ENCODE measurements at regions not wholly inside any gene's neighbourhood (a gene's known extent, or its start where the extent isn't known, plus 50 kb on each side); places are given as distances from the start of the nearest gene placed in this dataset.

- no peak overlapping the region for H3K27ac ChIP-seq
- DNase-seq: no peak
- H3K9me3 ChIP-seq: no peaks in the 10 kb centered on the region
- intact Hi-C loops (cut with DNase I): no loop called here
- no peaks in the 10 kb centered on the region for H3K4me1 ChIP-seq
- no peaks in the 10 kb centered on the region for H3K36me3 ChIP-seq
- no peak for ATAC-seq
- H3K4me3 ChIP-seq: no peak overlapping the region
- no peaks in the 10 kb centered on the region for H3K27me3 ChIP-seq (ENCODE audit: low read depth)
- TF ChIP-seq, protein P1, sequence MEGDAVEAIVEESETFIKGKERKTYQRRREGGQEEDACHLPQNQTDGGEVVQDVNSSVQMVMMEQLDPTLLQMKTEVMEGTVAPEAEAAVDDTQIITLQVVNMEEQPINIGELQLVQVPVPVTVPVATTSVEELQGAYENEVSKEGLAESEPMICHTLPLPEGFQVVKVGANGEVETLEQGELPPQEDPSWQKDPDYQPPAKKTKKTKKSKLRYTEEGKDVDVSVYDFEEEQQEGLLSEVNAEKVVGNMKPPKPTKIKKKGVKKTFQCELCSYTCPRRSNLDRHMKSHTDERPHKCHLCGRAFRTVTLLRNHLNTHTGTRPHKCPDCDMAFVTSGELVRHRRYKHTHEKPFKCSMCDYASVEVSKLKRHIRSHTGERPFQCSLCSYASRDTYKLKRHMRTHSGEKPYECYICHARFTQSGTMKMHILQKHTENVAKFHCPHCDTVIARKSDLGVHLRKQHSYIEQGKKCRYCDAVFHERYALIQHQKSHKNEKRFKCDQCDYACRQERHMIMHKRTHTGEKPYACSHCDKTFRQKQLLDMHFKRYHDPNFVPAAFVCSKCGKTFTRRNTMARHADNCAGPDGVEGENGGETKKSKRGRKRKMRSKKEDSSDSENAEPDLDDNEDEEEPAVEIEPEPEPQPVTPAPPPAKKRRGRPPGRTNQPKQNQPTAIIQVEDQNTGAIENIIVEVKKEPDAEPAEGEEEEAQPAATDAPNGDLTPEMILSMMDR (IDR thresholded peaks at IDR 0.05): no peak
Measured at GRCh38 chr14:81819344-81819743, 285.7 kb upstream of the SEL1L start.

DNA sequence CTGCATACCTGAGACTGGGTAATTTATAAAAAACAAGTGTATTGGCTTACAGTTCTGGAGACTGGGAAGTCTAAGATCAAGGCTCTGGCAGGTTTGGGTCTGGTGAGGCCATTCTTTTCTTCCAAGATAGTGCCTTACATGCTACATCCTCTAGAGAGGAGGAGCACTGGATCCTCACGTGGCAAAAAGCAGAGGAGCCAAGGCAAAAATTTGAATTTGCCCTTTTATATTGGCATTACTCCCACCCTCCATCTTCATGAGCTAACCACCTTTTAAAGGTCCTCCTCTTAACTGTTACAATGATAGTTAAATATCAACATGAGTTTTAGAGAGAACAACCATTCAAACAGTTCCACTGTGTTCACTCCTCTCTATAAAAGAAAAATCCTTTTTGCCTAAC, 286.3 kb upstream of the SEL1L start:
- DNase-seq (no peak), ATAC-seq (no peak)
- intact Hi-C loops (cut with DNase I): no loop called here

DNA sequence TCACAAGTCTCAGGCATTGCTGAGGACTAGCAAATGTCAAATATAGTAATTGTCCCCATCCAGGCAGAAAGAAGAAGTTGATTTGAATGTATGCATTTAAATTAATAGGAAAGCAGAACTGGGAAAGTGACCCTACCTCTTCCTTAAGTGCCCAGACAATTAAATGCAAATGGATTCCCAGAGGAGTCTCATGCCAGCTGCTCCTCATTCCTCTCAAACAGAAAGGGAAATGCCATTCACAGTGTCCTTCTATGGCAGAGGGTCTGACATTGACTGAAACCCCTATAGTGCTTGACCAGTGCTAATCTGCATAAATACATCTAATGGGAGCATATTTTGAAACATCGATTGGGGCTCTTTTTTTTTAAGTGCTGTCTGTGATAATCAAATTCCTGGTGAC, 292.4 kb upstream of the SEL1L start:
- DNase-seq (no peak), ATAC-seq (no peak)
- Histone ChIP-seq H3K4me1 (no peaks in the 10 kb centered on the region), H3K36me3 (no peaks in the 10 kb centered on the region), H3K27me3 (ENCODE audit: low read depth) (no peaks in the 10 kb centered on the region), H3K4me3 (no peak overlapping the region), H3K27ac (no peak overlapping the region), H3K9me3 (no peaks in the 10 kb centered on the region)
- intact Hi-C loops (cut with DNase I): no loop called here
- TF ChIP-seq, protein P1 (IDR thresholded peaks at IDR 0.05): no peak

More for the DNA sequence above, 286.3 kb upstream of the SEL1L start:
- Histone ChIP-seq H3K4me1 (no peaks in the 10 kb centered on the region), H3K27me3 (ENCODE audit: low read depth) (no peaks in the 10 kb centered on the region), H3K36me3 (no peaks in the 10 kb centered on the region), H3K9me3 (no peaks in the 10 kb centered on the region), H3K4me3 (no peak overlapping the region), H3K27ac (no peak overlapping the region)
- TF ChIP-seq, protein P1 (IDR thresholded peaks at IDR 0.05): no peak

DNA sequence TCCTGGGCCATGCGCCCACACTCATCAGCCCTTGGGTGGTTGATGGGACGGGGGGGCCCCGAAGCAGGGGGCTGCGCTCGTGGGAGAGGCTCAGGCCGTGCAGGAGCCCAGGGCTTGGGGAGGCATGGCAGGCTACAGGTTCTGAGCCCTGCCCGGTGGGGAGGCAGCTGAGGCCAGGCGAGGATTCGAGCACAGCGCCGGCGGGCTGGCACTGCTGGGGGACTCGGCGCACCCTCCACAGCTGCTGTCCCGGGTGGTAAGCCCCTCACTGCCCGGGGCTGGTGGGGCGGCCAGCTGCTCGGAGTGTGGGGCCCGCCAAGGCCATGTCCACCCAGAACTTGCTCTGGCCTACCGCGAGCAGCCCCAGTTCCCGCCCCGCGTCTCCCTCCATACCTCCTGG, 295.8 kb upstream of the SEL1L start:
- TF ChIP-seq, protein P1 (IDR thresholded peaks at IDR 0.05): no peak
- peak in 1 of 2 donors; percentile 59 for ATAC-seq
- no peaks in the 10 kb centered on the region for H3K4me1 ChIP-seq
- no peaks in the 10 kb centered on the region for H3K9me3 ChIP-seq
- peak; percentile 29 for DNase-seq
- intact Hi-C loops (cut with DNase I): no loop called here
- H3K4me3 ChIP-seq: no peak overlapping the region
- no peak overlapping the region for H3K27ac ChIP-seq
- H3K36me3 ChIP-seq: no peaks in the 10 kb centered on the region
- no peaks in the 10 kb centered on the region for H3K27me3 ChIP-seq (ENCODE audit: low read depth)

DNA sequence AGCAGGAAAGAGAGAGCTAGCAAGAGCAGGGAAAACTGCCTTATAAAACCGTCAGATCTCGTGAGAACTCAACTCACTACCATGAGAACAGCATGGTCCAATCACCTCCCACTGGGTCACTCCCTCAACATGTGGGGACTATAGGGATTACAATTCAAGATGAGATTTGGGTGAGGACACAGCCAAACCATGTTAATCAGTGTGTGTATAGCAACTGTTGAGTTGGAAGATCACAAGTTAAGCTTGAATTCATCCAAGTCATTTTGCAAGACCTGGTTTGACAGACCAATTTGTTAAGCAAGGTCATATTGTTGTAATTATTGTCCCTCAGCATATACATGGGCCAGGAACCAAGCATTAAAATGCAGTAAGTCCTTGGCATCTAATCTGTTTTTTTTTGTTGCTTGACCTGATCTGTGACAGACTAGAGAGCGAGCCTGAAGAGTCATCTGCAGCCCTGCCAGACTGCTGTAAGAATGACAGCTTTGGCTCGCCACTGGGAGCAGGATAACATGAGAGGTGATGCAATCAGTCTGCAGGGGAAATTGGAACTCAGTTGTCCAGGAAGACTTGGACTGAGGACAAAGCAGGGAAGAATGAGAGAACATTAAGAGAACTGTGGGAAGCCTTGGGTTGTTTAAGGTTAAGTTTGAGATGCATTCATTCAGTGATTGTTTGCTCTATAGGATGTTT, 297.6 kb upstream of the SEL1L start:
- H3K9me3 ChIP-seq: peaks cover 3% of the 10 kb centered on the region
- intact Hi-C loops (cut with DNase I): no loop called here
- TF ChIP-seq, protein P1 (IDR thresholded peaks at IDR 0.05): no peak
- no peak for DNase-seq
- no peak overlapping the region for H3K4me3 ChIP-seq
- H3K4me1 ChIP-seq: no peaks in the 10 kb centered on the region
- no peak overlapping the region for H3K27ac ChIP-seq
- no peaks in the 10 kb centered on the region for H3K36me3 ChIP-seq
- no peaks in the 10 kb centered on the region for H3K27me3 ChIP-seq (ENCODE audit: low read depth)
- ATAC-seq: peak; percentile 39 to 43
